DMS114 treated with DMSO at 0.1 percent for 48 hours (cell line): ENCODE measurements at regions not wholly inside any gene's neighbourhood (a gene's known extent, or its start where the extent isn't known, plus 50 kb on each side); places are given as distances from the start of the nearest gene placed in this dataset.
"Not testable (repeated sequence)": the region's sequence is repeated elsewhere in the genome, so short reads cannot be mapped to it uniquely, and the experiment has no call there.

Source experiments
- DNase-seq: peaks from one replicate; lab custom pipeline; 2025; ENCODE audit not compliant: unreplicated experiment; lab: John Stamatoyannopoulos, UW

DNA sequence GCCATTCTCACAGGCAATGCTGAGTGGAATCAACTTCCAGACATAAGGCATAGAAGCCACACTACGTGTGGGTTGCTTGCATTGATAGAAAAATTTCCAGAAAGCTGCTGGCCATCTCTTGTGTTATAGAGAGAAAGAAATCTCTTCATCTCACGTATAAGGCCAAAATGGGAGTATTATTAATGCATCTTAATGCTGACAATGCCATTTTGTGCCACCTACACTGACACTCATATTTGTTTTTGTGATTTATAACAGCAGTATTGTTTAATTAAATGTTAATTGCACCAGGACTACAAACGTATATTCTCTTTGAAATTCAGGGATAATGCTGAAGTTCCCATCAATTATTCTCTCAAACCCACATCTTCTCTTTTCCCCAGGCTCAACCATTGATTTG, 56.1 kb upstream of the TMEM132D start:
- DNase-seq = no peak

DNA sequence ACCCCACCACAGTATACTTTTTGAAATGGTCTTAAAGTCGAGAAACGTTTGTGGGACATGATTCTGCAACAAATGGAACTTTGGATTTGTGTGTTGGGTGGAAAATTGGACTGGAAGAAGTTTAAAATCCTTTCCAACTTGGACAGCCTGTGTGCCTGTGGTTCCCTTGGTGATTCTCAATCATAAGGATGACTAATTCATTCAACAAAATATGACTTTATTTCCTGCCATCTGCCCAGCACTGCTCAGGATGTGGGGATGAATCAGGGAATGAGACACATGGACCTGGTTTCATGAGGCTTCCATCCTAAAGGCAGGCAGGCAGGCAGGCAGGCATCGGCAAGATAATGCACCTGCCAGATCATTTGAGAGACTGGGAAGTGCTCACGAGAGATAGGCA, 57.3 kb upstream of the TMEM132D start:
- no peak for DNase-seq

- DNase-seq = no peak
Measured at GRCh38 chr12:129961856-129962255, 58.0 kb upstream of the TMEM132D start.

DNA sequence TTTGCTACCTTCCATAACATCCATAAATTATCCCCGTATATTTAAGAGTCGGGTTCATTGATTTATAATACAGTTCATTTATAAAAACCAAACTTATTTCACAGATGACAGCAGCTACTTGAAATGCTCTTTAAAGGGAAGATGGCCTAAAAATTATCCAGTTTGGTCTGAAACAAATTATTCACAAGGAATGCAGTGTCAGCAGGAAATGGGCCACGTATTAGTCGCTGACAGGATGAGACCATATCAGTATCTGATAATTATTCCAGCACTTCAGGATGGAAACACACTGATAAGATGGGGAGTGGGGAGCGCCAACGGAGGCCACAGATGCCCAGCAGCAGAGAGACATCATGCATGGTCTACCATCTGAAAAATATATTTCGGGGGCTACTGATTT, 60.5 kb upstream of the TMEM132D start:
- no peak for DNase-seq

- no peak for DNase-seq
Measured at GRCh38 chr12:129964826-129965457, 61.1 kb upstream of the TMEM132D start.

GRCh38 chr12:129966146-129966995, 62.5 kb upstream of the TMEM132D start:
- no peak for DNase-seq

DNA sequence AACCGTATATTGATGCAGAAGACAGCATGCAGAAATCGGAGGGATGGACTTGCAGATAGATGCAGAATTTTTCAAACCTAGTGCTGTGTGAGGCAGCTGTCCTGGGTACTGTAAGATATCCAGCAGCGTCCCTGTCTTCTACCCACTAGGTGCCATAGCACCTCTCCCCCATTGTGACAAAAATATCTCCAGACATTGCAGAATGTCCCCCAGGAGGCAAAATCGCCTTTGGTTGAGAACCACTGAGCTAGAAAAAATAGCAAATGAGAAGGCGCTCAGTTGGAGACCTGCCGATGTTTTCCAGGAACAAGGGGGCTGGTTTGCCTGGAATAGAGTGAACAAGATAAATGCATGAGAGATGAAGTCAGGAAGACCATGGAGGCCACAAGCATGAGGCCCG, 67.9 kb upstream of the TMEM132D start:
- DNase-seq = no peak

GRCh38 chr12:129973236-129973961, 69.6 kb upstream of the TMEM132D start:
- no peak for DNase-seq

DNA sequence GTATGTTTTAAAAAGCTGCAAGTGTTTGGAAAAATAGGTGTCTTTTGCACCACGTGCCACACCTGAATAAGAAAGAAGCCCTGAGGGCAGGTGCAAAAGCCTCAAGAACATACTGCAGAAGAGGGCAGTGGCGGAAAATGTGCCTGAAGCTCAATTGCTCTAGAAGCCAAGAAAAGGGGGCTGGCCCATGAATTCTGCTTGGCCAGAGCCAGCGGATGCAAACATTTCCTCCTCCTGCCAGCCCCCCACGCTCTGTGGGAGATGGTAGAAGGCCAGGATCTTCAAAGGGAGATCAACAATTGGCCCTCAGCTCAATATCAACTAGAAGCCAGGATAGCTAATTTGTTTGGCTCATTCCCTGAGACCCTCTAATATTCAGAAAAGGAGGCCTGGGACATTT, 80.3 kb upstream of the TMEM132D start:
- no peak for DNase-seq

DNA sequence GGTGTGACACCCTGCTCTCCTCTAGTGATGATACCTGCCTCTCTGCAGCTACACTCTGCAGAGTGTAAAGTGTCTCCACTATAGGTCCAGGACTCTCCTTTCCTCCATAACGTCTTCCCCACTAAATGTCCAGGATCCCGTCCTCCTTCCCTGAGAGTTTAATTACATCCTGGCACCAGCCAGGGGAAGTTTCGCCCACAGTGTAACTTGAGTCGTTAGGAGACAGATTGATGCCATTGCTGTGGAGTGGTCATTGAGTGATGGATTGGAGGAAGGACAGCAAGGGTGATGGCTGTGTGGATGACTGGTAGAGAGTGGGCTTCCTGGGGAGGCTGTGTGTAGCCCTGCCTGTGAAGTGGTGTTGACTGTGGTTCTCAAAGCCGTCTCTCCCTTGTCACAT, 84.0 kb upstream of the TMEM132D start:
- no peak for DNase-seq

DNA sequence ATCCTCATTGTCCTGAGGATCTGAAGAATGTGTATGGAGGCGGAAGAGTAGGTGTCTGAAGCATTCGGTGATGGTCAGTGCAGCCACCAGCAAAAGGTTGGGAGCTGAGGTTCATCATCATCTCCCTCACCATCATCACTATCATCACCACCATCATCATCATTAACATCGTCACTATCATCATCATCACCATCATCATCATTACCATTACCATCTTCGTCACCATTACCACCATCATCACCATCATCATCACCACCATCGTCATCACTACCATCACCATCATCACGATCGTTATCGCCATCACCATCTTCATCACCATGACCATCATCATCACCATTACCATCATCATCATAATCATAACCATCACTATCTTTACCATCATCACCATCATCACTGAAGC, 90.8 kb upstream of the TMEM132D start:
- DNase-seq = no peak

DNA sequence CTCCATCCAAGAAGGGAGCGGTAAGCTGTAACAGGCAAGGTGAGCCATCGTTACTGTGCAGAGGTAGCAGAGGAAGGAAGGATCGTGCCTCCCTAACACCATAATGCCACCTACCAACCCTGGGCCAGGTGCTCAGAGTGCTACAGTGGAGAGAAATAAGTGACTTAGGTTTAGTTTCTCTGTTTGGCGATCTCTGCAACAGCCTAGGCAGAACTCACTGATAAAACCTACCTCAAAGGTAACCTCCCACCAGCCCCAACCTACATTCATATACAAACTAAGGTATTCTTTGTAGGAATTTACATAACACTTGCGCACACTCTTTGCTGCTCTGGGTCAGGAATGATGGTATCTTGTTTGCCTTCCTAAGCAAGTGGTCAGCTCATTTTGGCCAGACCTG, 93.4 kb upstream of the TMEM132D start:
- DNase-seq = no peak

DNA sequence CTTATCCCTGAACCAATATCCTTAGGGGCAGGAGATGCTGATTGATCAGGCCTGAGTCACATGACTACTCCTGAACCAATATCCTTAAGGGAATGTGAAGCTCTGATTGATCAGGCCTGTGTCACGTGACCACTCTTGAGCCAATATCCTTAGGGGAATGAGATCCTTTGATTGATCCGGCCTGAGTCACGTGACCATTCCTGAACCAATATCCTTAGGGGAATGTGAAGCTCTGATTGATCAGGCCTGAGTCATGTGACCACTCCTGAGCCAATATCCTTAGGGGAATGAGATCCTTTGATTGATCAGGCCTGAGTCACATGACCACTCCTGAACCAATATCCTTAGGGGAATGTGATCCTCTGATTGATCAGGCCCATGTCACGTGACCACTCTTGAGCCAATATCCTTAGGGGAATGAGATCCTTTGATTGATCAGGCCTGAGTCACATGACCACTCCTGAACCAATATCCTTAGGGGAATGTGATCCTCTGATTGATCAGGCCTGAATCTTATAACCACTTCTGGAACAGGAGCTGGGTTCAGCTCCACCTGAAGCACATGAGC, 100.6 kb upstream of the TMEM132D start:
- DNase-seq = not testable (repeated sequence)

GRCh38 chr12:130007771-130008170, 103.9 kb upstream of the TMEM132D start:
- no peak for DNase-seq

GRCh38 chr12:130008241-130008640, 104.4 kb upstream of the TMEM132D start:
- no peak for DNase-seq

DNA sequence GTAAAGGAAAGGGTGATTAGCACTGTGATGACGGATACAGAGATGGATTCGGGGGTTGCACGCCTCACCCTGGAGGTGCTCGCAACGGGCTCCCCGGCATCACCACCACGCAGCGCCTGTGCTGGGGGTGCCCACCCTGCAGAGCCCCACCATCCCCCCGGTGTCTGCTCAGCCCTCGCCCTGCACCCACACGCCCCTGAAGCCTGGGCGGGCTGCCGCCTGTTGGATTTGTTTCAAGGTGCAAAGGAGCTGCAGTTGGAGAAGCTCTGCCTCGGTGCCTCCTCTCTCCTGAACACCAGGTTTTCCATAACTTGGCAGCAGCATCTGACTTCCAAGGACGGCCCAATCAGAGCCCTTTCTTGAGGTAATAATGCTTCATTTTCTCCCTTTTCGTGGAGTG, 106.1 kb upstream of the TMEM132D start:
- no peak for DNase-seq

GRCh38 chr12:130011611-130012385, 108.0 kb upstream of the TMEM132D start:
- no peak for DNase-seq

GRCh38 chr12:130013771-130014484, 110.1 kb upstream of the TMEM132D start:
- peak; percentile 72 for DNase-seq

- no peak for DNase-seq
Measured at GRCh38 chr12:130014485-130014807, 110.6 kb upstream of the TMEM132D start.

- DNase-seq = no peak
Measured at GRCh38 chr12:130016194-130016593, 112.4 kb upstream of the TMEM132D start.
